H54 (cell line): ENCODE measurements at regions not wholly inside any gene's neighbourhood (a gene's known extent, or its start where the extent isn't known, plus 50 kb on each side); places are given as distances from the start of the nearest gene placed in this dataset.
"Not testable (repeated sequence)": the region's sequence is repeated elsewhere in the genome, so short reads cannot be mapped to it uniquely, and the experiment has no call there.

ENCODE experiments used
- DNase-seq: peaks from one replicate; pipeline ENCODE4 v3.0.0; 2011; ENCODE audit warnings: low spot score, mixed read lengths; ENCODE audit not compliant: insufficient read length
- FAIRE-seq: peaks from 3 replicates; lab custom pipeline; 2011; peaks lifted over from hg19 to GRCh38; lab: Jason Lieb, UNC
- POLR2A ChIP-seq: IDR thresholded peaks from 2 replicates; pipeline ENCODE4 v1.6.1; 2011; ENCODE audit warnings: low read depth, mild to moderate bottlenecking, low read length

DNA sequence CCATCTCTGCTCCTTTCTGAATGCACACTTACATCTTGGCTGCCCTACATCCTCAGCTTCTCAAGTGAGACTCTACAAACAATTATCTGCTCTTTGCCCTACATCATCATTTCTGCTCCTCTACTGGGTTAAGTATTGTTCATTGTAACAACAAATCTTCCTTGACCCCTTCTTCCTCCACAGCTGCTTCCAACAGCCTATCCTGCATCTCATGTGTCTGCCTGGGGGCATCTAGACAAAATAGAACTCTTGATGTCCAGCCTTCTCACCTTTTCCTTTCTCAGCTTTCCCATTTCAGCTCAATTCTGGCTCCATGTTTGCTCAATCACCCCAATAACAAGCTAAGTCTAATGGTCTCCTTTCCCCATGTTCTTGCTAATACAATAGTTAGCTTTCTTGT, 509.8 kb downstream of the DIRAS2 start:
- FAIRE-seq = no peak
- no peak for TF ChIP-seq POLR2A
- DNase-seq = no peak

DNA sequence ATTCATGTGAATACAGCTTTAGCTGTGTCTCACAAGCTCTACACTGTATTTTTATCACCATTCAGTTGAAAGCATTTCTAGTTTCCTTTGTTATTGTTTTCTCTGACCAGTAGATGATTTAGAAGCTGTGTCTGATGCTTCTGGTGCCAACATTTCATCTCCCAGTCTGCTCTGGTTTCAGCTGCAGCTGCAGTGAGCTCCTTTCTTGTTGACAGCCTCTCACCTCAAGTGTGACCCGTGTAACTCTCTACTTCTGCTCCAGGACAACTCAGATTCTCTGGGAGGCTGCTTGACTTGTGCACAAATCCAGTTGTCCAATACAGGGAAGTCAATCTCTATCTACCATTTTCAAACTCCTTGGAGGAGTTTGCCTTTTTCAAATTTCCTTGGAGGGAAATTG, 504.8 kb downstream of the DIRAS2 start:
- DNase-seq (no peak), FAIRE-seq (no peak)
- TF ChIP-seq POLR2A = no peak

DNA sequence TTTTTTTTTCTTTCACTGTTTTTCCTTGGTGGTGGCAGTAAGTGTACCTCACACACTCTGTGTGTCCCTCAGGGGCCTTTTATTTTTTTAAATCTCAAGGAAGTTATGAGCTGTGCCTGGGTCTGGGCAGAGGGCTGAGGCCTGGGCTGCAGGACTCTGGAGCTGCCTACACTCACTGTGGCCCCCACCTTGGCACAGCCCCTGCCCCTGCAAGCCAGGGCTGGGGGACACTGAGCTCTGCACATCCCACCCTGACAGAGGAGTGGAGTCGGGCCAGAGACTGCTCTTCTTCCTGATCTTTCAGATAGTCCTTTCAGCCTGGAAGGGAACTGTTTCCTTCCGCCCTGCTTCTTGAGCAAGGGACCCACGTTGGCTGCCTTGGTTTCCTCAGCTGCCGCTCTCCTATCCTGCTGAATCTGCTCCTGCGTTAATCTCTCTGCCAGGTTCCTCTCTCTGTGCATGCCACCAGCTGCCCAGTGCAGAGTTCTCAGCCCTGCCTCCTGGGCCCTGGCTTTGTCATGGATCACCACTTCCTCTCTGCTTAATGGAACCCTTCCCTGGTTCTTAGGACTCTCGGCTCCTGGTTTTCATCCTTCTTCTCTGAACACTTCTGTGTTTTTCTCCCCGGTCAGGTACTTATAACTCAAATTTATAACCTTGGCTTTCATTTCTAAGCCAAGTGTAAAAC, 502.3 kb downstream of the DIRAS2 start:
- FAIRE-seq (no peak), DNase-seq (no peak)
- no peak for TF ChIP-seq POLR2A

DNA sequence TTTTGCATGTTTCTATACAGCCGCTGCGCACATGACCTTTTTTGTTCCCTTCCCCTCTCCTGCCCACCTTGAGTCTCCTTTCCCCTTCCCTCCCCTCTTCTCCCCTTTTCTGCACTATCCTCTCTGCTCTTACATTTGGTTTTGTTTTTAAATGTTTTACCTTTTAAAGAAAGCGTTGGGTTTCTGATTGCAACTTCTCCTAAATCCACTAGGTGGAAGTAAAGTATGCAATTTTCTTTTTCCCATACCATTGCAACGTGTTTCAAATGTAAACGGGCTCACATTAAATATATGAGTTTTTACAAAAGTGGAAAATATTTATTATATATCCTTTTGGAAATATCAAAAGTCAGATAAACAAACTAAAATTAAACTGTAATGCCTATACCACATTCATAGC, 500.9 kb downstream of the DIRAS2 start:
- TF ChIP-seq POLR2A = no peak
- FAIRE-seq (peak; percentile 75), DNase-seq (no peak)

DNA sequence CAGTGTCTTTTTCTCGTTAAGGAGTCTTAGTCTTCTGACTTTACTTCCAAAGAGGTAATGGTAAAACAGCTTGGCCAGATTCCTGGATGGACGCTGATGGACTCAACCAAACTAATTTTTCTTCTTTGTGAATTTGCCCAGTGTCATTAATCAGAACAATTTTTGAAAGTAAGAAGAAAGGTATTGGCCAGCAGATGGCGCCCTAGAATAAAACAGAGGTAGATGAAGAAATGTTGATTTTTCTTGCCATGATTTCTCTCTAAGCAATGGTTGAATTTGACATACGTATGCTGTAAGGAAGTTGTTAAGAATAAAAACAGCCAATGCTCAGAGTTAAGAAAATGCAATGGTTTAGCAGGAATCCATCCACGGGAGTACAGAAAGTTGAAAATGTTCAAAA, 500.0 kb downstream of the DIRAS2 start:
- peak; percentile 86 for FAIRE-seq
- TF ChIP-seq POLR2A = no peak
- no peak for DNase-seq

DNA sequence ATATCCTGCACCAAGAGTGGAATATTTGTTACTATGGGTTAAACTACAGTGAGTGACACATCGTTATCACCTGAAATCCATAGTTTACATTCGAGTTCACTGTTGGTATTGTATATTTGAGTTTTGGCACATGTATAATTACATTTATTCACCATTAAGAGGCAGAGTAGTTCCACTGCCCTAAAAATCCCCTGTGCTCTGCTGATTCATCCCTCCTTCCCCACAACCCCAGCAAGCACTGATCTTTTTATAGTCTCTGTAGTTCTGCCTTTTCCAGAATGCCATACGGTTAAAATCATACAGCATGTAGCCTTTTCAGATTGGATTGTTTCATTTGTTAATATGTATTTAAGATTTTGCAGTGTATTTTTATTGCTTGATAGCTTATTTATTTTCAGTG, 495.2 kb downstream of the DIRAS2 start:
- FAIRE-seq (no peak), DNase-seq (no peak)

DNA sequence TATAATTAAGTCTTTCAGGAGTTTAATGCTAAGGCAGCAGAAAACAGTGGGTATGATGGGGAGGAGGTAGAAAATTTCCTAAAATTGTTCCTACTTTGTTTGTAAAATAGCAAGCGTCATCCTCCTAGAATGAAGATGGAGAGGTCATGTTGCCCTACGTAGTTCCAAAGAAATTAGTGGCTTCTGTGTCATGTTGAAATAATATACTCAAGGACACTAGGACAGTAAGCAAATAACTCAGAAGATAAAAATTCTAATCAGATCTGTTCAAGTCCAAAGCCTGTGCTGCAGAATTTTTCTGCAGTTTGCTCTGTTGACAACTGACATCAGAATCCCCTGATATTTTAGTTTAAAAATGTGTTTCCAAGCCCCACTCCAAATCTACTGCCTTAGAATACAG, 486.3 kb downstream of the DIRAS2 start:
- FAIRE-seq (no peak), DNase-seq (no peak)
- TF ChIP-seq POLR2A = no peak

More for the DNA sequence above, 495.2 kb downstream of the DIRAS2 start:
- TF ChIP-seq POLR2A = no peak

DNA sequence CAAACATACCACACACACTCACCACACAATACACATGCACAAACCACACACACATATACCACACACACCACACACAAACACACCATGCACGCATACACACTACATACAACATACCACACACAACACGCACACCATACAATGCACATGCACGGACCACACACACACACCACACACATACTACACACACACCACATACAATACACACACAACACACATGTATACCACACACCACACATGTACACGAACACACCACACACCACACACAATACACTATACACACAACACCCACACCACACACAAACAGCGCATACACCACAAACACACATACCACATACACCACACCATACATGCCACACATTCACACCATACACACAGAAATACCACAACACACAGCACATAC, 480.3 kb downstream of the DIRAS2 start:
- DNase-seq (no peak), FAIRE-seq (no peak)
- TF ChIP-seq POLR2A = no peak

DNA sequence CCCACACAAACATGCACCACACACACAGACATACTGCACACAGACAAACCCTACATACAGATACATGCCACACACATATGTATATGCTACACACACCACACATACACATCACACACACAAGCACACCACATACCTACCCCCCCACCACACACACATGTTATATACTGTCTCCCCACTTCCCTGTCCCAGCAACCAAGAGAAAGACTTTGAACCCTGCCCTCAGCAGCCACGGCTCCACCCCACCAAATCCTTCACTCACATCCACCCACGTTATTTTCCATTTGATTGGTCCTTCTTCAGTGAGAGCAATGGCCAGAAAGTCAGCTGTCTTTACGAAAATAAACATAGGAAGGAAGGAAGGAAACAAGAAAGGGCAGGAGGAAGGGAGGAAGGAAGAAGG, 479.8 kb downstream of the DIRAS2 start:
- TF ChIP-seq POLR2A = no peak
- FAIRE-seq = no peak
- no peak for DNase-seq

DNA sequence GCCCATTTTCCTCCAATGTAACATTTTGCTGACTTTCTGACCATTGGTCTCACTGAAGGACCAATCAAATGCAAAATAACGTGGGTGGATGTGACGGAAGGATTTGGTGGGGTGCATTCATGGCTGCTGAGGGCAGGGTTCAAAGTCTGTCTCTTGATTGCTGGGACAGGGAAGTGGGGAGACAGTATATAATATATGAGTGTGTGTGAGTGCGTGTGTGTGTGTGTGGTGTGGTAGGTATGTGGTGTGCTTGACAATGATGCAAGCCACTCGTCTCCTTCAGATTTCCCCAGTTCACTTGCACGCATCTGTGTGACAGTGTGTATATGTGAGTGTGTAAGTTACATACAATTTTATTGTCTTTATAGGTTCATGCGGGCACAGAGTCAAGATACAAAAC, 477.3 kb downstream of the DIRAS2 start:
- DNase-seq = no peak
- TF ChIP-seq POLR2A = no peak
- FAIRE-seq = no peak

DNA sequence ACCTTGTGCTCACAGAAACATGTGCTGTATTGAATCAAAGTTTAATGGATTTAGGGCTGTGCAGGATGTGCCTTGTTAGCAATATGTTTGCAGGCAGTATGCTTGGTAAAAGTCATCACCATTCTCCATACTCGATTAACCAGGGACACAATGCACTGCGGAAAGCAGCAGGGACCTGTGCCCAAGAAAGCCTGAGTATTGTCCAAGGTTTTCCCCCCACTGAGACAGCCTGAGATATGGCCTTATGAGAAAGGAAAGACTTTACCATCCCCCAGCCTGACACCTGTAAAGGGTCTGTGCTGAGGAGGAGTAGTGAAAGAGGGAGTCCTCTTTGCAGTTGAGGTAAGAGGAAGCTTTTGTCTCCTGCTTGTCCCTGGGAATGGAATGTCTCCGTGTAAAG, 476.2 kb downstream of the DIRAS2 start:
- DNase-seq, FAIRE-seq: not testable (repeated sequence)

DNA sequence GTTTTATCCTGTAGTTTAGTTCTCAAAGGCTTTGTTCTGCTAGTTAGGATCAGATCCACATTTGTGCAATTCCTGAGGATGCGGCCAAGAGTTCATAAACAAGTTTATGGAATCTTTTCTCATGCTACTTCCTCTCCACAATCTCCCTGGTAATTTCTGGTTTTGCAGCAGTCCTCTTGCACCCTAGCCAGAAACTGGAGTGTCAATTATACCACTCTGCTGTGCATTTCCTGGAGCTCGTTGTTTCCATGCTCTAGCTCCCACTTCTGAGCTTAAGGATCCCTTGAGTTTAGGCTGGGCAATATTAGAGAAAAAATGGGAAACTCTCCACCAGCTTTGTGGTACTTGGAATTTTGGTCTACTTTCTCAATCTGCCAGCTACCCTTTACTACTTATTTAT, 474.7 kb downstream of the DIRAS2 start:
- TF ChIP-seq POLR2A = no peak
- DNase-seq = no peak
- no peak for FAIRE-seq

DNA sequence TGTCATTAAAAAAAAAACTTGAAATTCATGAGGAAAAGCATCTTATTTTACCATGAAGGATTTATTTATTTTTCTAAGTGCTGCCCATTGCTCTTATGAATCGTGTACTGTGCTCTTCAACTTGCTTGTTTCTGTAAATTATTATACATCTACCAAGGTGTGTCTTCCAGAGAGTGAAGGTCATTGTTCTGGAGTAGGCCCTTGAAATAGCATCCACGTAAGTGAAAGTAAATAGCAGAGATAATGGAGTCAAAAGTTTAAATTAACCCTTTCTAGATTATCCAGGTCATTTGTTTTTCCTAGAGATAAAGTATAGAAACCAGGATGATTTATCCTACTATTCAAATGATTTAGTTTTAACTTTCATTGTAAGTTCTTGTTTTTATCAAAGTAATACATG, 473.1 kb downstream of the DIRAS2 start:
- FAIRE-seq (no peak), DNase-seq (no peak)
- no peak for TF ChIP-seq POLR2A

DNA sequence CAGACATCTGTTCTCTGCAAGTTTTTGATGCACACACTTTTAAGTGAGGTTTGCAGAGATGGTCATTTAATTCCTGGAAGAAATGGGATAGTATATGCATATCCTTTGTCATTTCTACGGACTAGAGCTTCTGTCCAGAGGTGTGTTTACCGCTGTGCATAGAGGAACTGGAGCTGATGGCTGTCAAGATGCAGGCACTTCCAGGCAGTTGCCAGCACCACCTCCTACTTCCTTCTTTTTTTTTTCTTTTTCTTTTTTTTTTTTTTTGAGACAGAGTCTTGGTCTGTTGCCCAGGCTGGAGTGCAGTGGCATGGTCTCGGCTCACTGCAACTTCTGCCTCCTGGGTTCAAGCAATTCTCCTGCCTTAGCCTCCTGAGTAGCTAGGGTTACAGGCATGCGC, 468.7 kb downstream of the DIRAS2 start:
- not testable (repeated sequence) for FAIRE-seq, DNase-seq

DNA sequence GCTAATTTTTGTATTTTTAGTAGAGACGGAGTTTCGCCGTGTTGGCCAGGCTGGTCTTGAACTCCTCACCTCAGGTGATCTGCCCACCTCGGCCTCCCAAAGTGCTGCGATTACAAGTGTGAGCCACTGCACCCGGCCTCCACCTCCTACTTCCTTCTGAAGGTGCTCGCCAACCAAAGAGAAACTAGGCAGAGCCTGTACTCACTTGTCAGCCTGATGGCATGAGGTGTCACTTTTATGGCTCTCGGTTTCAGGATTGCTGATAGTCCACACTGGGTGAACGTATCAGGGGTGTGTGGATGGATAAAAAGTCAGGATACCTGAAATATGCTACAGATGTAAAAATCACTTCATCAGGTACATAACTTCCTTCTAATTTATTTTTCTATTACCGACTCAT, 468.3 kb downstream of the DIRAS2 start:
- DNase-seq, FAIRE-seq: not testable (repeated sequence)

DNA sequence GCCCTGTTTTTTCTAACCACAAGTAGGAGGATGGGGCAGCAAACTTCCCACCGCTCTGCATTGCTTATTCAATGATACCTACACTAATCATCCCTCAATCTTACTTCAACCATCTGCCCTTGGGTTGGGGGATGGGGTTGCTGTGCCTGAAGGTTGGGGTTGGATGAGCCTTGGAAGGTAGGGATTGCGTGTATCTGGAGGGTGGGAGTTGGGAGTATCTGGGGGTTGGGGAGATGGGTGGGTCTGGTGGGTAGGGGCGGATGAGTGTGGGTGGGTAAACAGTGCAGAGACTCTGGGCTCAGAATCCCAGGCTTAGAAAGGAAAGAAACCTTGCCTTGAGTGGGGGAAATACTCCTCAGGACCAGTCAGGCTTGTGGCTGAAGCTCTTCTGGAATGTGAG, 467.4 kb downstream of the DIRAS2 start:
- DNase-seq (no peak), FAIRE-seq (no peak)
- no peak for TF ChIP-seq POLR2A
